Right cardiac atrium (tissue), 5 donors: ENCODE measurements at regions not wholly inside any gene's neighbourhood (a gene's known extent, or its start where the extent isn't known, plus 50 kb on each side); places are given as distances from the start of the nearest gene placed in this dataset.
"Not testable (repeated sequence)": the region's sequence is repeated elsewhere in the genome, so short reads cannot be mapped to it uniquely, and the experiment has no call there.

Experiments used
- ATAC-seq, 2 donors: fragments of 200-7000 bp; cut with Tn5 transposase; one replicate each; pipeline versions ENCODE4 v1.8.0 to v1.9.1; 2020; ENCODE audit warnings: moderate library complexity in 2 of 2, mild to moderate bottlenecking in 1 of 2
- DNase-seq, 3 donors: peaks; one replicate each; pipeline ENCODE4 v3.0.0-alpha.2; 2020
- H3K27ac ChIP-seq: one replicate; pipeline ENCODE4 v1.5.1; 2013; ENCODE audit warnings: mild to moderate bottlenecking, low read length, control low read depth, moderate library complexity
- H3K27me3 ChIP-seq: one replicate; pipeline ENCODE4 v1.6.1; 2013; ENCODE audit not compliant: control insufficient read depth, insufficient read depth
- H3K4me1 ChIP-seq: one replicate; pipeline ENCODE4 v1.6.1; 2013; ENCODE audit warnings: low read length; ENCODE audit not compliant: control insufficient read depth, insufficient read depth
- H3K4me3 ChIP-seq: one replicate; pipeline ENCODE4 v1.5.1; 2013; ENCODE audit warnings: low read length, control low read depth
- H3K9me3 ChIP-seq: one replicate; pipeline ENCODE4 v1.6.1; 2013; ENCODE audit warnings: low read length; ENCODE audit not compliant: control insufficient read depth
- WGBS: extraction: QIAGEN DNeasy Blood & Tissue Kit; methylation state at CpG from one replicate; pipeline ENCODE4 v1.1.7; 2013; 5-methylcytosine and 5-hydroxymethylcytosine counted together
- intact Hi-C, 4 donors: fragments of 100-400 bp; cut with DNase I; formaldehyde crosslinking; loops; one replicate each; pipeline versions ENCODE4 v1.11.0 to v1.14.0; 2022 to 2023
- donor health status: healthy with polysubstance abuse.
- donor health status: DM: no; HTN: yes; CAD: no.
- donor health status: DM: no; HTN: no; CAD: no.
- donor health status: DM: no; HTN: yes; CAD: no; lungs with severe emphysema.
- donor health status: DM: yes; HTN: yes; CAD: no.

DNA sequence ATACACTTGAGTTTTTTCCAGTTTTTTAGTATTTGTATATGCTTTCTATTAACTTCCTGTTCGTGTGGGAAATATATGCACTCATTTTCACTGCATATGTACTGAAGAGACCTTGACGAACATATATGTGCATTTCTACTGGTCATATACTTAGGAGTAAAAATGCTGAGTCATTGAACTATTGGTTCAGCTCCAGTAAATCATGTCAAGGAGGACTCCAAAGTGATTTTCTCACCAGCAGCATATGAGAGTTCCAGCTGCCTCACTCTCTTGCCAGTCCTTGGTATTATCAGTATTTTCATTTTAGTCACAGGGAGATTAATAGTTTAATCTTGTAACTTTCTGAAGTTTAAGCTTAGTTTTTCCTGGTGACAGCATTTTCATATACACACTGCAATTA is 2750.2 kb downstream of the ARAP2 start:
- DNase-seq: no peak
- ATAC-seq: no peak
- no peaks in the 10 kb centered on the region for H3K4me1 ChIP-seq
- WGBS: 56% methylated on average over 2 of the region's 2 CpGs
- no peaks in the 10 kb centered on the region for H3K27me3 ChIP-seq
- no peaks in the 10 kb centered on the region for H3K9me3 ChIP-seq
- intact Hi-C loops: no loop called here
- H3K4me3 ChIP-seq: no peak overlapping the region
- no peak overlapping the region for H3K27ac ChIP-seq

DNA sequence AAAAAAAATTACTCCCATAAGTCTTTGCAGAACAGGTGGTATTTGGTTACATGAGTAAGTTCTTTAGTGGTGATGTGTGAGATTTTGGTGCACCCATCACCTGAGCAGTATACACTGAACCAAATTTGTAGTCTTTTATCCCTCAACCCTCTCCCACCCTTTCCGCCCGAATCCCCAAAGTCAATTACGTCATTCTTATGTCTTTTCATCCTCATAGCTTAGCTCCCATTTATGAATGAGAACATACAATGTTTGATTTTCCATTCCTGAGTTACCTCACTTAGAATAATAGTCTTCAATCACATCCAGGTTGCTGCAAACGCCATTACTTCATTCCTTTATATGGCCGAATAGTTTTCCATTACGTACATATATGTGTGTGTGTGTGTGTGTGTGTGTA is 2742.7 kb downstream of the ARAP2 start:
- H3K9me3 ChIP-seq, ATAC-seq, DNase-seq, intact Hi-C loops, H3K27me3 ChIP-seq, H3K27ac ChIP-seq, H3K4me3 ChIP-seq, H3K4me1 ChIP-seq: not testable (repeated sequence)
- 89% methylated on average over 6 of the region's 6 CpGs for WGBS

GRCh38 chr4:33512397-33512796 is 2731.9 kb downstream of the ARAP2 start:
- Histone ChIP-seq H3K27ac (no peak overlapping the region), H3K4me1 (no peaks in the 10 kb centered on the region), H3K4me3 (no peak overlapping the region), H3K27me3 (no peaks in the 10 kb centered on the region), H3K9me3 (no peaks in the 10 kb centered on the region)
- 69% methylated on average over 3 of the region's 3 CpGs for WGBS
- ATAC-seq: no peak
- intact Hi-C loops: no loop called here
- DNase-seq: no peak

GRCh38 chr4:33518856-33519255 is 2725.5 kb downstream of the ARAP2 start:
- no peak overlapping the region for H3K4me3 ChIP-seq
- intact Hi-C loops: no loop called here
- ATAC-seq: no peak
- no peak for DNase-seq
- H3K27me3 ChIP-seq: no peaks in the 10 kb centered on the region
- 82% methylated on average over 6 of the region's 6 CpGs for WGBS
- H3K27ac ChIP-seq: no peak overlapping the region
- no peaks in the 10 kb centered on the region for H3K9me3 ChIP-seq
- H3K4me1 ChIP-seq: no peaks in the 10 kb centered on the region

DNA sequence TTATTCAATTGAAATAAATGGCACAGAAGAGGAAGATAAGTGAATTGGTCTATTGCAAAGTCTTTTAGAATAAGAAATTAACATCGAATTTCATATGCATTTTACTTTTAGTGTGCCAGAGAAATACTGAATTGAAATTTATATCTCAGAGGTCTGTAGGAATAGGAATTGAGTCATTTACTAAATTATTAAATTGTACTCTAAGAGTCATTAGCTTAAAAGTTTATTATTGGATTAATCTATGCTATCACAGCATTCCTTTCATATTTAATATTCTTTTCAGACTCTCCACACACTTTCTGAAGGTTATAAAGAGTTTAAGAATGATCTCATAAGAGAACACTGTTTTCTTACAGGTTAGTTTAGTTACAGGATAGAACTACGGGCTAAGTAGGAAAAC is 2711.5 kb downstream of the ARAP2 start:
- no peaks in the 10 kb centered on the region for H3K9me3 ChIP-seq
- intact Hi-C loops: no loop called here
- no peaks in the 10 kb centered on the region for H3K4me1 ChIP-seq
- ATAC-seq (no peak), DNase-seq (no peak)
- H3K27me3 ChIP-seq: no peaks in the 10 kb centered on the region
- no peak overlapping the region for H3K4me3 ChIP-seq
- no peak overlapping the region for H3K27ac ChIP-seq
- WGBS: 70% methylated on average over 2 of the region's 2 CpGs

DNA sequence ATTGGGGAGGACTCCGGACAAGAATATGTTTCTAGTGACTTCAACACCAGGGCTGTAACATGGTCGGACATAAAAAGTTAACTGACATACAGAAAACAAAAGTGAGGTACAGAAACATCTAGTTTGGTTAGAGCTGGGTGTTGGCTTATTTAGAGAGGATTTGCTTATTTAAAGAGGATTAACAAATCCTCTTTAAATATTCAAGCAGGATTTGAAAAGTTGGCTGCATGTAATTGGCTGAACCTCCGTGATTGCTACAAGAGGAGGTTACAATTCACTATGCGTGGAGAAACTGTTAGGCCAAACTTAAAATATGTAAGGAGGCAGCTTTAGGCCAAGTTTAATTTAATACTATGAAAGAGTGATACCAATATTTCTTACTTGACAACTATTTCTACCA is 2707.4 kb downstream of the ARAP2 start:
- intact Hi-C loops: no loop called here
- 82% methylated on average over 4 of the region's 4 CpGs for WGBS
- Histone ChIP-seq H3K4me3 (no peak overlapping the region), H3K9me3 (no peaks in the 10 kb centered on the region), H3K4me1 (no peaks in the 10 kb centered on the region), H3K27me3 (no peaks in the 10 kb centered on the region), H3K27ac (no peak overlapping the region)
- ATAC-seq (no peak), DNase-seq (no peak)

GRCh38 chr4:33537527-33537926 is 2706.8 kb downstream of the ARAP2 start:
- Histone ChIP-seq H3K4me3 (no peak overlapping the region), H3K27me3 (no peaks in the 10 kb centered on the region), H3K27ac (no peak overlapping the region), H3K4me1 (no peaks in the 10 kb centered on the region), H3K9me3 (no peaks in the 10 kb centered on the region)
- 67% methylated on average over 1 of the region's 1 CpG for WGBS
- intact Hi-C loops: no loop called here
- no peak for ATAC-seq
- no peak for DNase-seq

DNA sequence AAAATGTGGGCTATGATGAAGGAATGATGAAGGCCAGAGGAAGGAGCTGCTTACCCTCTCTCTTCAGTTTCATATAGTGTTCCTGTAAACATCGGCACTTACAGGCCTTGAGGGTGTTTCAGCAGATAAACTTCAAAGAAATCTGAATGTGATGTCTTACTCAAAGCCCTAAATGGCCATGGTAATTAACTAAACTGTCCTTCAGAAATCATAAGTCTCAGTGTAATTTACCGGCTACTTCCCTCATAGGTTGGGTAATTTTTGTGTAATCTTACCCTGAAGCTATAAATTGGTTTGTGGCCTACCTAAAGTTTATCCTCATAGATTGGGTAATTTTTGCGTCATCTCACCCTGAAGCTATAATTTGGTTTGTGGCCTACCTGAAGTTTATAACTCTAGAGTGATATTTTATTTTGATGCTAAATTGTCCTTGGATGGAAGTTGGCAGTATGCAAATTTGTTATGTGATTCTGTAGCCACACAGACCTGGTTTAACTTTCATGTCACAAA is 2700.3 kb downstream of the ARAP2 start:
- 90% methylated on average over 3 of the region's 3 CpGs for WGBS
- DNase-seq: no peak
- intact Hi-C loops: no loop called here

DNA sequence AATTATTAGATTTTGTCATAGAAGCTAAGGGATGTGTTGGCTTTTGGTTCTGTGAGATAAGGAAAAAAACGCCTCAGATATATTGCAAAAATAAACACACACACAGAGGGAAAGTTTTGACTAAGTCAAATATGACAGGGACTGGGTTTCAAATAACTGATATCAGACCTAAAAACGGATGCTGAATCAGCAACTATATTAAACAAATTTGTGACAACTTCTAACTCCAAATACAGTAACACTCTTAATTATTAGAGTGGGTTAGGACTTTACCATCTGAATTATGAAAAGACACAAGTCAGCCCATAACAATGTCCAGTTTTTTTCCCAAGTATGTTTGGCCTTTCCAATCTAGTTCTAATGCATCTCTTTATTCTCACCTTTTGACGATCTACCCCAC is 2693.1 kb downstream of the ARAP2 start:
- Histone ChIP-seq H3K9me3 (no peaks in the 10 kb centered on the region), H3K27me3 (no peaks in the 10 kb centered on the region), H3K27ac (no peak overlapping the region), H3K4me3 (no peak overlapping the region), H3K4me1 (no peaks in the 10 kb centered on the region)
- ATAC-seq: no peak
- intact Hi-C loops: no loop called here
- no peak for DNase-seq
- 56% methylated on average over 3 of the region's 3 CpGs for WGBS

More for the DNA sequence above, 2700.3 kb downstream of the ARAP2 start:
- H3K27me3 ChIP-seq: no peaks in the 10 kb centered on the region
- H3K4me1 ChIP-seq: no peaks in the 10 kb centered on the region
- ATAC-seq: no peak
- peaks cover 1% of the 10 kb centered on the region for H3K9me3 ChIP-seq
- no peak overlapping the region for H3K4me3 ChIP-seq
- no peak overlapping the region for H3K27ac ChIP-seq

- intact Hi-C loops: no loop called here
- H3K4me3 ChIP-seq: no peak overlapping the region
- H3K9me3 ChIP-seq: no peaks in the 10 kb centered on the region
- no peaks in the 10 kb centered on the region for H3K27me3 ChIP-seq
- WGBS: 89% methylated on average over 2 of the region's 2 CpGs
- DNase-seq (no peak), ATAC-seq (no peak)
- no peak overlapping the region for H3K27ac ChIP-seq
- H3K4me1 ChIP-seq: no peaks in the 10 kb centered on the region
These were observed 2683.1 kb downstream of the ARAP2 start for GRCh38 chr4:33561259-33561658.

DNA sequence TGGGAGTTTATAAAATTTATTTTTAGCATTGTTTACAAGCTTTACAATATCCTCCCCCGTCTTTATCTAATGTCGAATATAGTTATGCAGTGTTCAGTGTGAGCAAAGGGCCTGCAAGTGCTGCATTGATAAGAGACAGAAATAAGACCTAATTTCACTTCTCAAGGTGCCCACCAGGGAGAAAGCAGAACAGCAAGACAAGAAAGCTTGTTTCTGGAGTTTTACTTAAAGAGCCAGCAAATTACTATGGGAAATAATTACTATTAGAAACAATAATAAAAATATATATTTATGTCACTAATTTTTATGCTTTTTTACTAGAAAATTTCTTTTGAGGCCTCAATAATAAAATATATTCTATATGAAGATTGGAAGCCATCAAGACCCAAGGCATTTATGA is 2677.7 kb downstream of the ARAP2 start:
- Histone ChIP-seq H3K4me3 (no peak overlapping the region), H3K27ac (no peak overlapping the region), H3K9me3 (no peaks in the 10 kb centered on the region), H3K4me1 (no peaks in the 10 kb centered on the region), H3K27me3 (no peaks in the 10 kb centered on the region)
- WGBS: 48% methylated on average over 2 of the region's 2 CpGs
- DNase-seq: no peak
- intact Hi-C loops: no loop called here
- no peak for ATAC-seq

DNA sequence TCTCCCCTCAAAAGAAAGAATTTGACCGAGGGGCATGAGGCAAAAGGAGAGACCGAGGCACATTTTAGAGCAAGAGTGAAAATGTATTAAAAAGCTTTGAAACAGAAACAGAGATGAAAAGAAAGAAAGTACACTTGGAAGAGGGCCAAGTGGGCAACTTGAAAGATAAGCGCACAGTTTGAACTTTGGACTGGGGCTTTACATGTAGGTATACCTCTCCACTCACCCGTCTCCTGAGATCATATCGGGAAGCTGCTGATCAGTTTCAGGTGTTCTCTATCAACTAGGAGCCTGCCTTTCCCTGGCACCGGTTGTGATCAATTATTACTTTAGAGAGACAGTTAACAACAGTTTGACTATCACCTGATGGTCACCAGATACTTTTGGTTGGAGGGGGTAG is 2666.5 kb downstream of the ARAP2 start:
- DNase-seq (no peak), ATAC-seq (no peak)
- intact Hi-C loops: no loop called here
- 89% methylated on average over 6 of the region's 6 CpGs for WGBS
- Histone ChIP-seq H3K4me3 (no peak overlapping the region), H3K27me3 (no peaks in the 10 kb centered on the region), H3K27ac (no peak overlapping the region), H3K9me3 (no peaks in the 10 kb centered on the region), H3K4me1 (no peaks in the 10 kb centered on the region)
